ENCODE measurements at regions not wholly inside any gene's neighbourhood (a gene's known extent, or its start where the extent isn't known, plus 50 kb on each side); places are given as distances from the start of the nearest gene placed in this dataset.

DNA sequence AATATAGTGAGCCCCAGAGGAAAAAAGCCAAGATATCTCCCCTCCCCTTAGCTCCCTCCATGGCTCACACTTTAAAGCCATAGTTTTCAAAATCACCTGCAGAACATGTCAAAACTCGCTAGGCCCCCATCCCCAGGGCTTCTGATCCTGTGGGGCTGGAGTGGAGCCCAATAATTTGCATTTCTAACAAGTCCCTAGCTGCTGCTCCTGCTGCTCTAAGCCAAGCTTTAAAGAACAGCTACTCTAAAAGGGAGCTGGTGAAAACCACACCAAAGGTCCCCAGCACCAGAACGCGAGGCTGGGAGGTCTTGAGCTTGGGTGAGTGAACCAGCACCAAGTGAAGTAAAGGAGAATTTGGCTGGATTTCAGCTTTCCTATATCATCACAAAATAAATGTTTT, 237.1 kb downstream of the ZNF674 start:
- TF ChIP-seq, protein P1, sequence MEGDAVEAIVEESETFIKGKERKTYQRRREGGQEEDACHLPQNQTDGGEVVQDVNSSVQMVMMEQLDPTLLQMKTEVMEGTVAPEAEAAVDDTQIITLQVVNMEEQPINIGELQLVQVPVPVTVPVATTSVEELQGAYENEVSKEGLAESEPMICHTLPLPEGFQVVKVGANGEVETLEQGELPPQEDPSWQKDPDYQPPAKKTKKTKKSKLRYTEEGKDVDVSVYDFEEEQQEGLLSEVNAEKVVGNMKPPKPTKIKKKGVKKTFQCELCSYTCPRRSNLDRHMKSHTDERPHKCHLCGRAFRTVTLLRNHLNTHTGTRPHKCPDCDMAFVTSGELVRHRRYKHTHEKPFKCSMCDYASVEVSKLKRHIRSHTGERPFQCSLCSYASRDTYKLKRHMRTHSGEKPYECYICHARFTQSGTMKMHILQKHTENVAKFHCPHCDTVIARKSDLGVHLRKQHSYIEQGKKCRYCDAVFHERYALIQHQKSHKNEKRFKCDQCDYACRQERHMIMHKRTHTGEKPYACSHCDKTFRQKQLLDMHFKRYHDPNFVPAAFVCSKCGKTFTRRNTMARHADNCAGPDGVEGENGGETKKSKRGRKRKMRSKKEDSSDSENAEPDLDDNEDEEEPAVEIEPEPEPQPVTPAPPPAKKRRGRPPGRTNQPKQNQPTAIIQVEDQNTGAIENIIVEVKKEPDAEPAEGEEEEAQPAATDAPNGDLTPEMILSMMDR (IDR thresholded peaks at IDR 0.05; ENCODE audit: borderline replicate concordance, extremely low read depth, low read length, poor library complexity, severe bottlenecking): no peak
- no peak for TF ChIP-seq EZH2 (IDR thresholded peaks at IDR 0.05; ENCODE audit: borderline replicate concordance, low read depth, low read length, severe bottlenecking)
